ENCODE measurements at regions not wholly inside any gene's neighbourhood (a gene's known extent, or its start where the extent isn't known, plus 50 kb on each side); places are given as distances from the start of the nearest gene placed in this dataset.

GRCh38 chr1:59115865-59116264 is 181.0 kb upstream of the FGGY start:
- DNase-seq (ENCODE audit: extremely low read depth in 1 of 4, low spot score in 3 of 4) (no peak), ATAC-seq (no peak), FAIRE-seq (no peak)
- no peak overlapping the region for H2AFZ ChIP-seq (ENCODE audit: low read depth, low read length)
- no peaks in the 10 kb centered on the region for H3K36me3 ChIP-seq (ENCODE audit: control insufficient read depth, insufficient read depth, low read length)
- H3K79me2 ChIP-seq (ENCODE audit: control insufficient read depth, insufficient read depth, low read length) = no peaks in the 10 kb centered on the region
- no peak overlapping the region for H3K4me2 ChIP-seq (ENCODE audit: insufficient read depth, low read length)
- H3K9me1 ChIP-seq (ENCODE audit: control insufficient read depth, insufficient read depth, low read length) = no peaks in the 10 kb centered on the region
- H3K4me3 ChIP-seq = no peak overlapping the region
- no peak overlapping the region for H3K9ac ChIP-seq (ENCODE audit: insufficient read depth in 1 of 2, low read depth in 2 of 2, low read length in 2 of 2)
- intact Hi-C loops (cut with micrococcal nuclease) (no loop called here), in situ Hi-C loops (cut with MboI) (no loop called here)
- no peaks in the 10 kb centered on the region for H3K4me1 ChIP-seq (replicated peaks in 1 of 2; ENCODE audit: control insufficient read depth in 2 of 2, insufficient read depth in 2 of 2, low read length in 2 of 2)
- H3K27ac ChIP-seq (ENCODE audit: extremely low read depth, low read depth, low read length) = no peak overlapping the region
- peaks cover 0 to 7% of the 10 kb centered on the region in 2 experiments; a peak in 3 of 5 replicates for H3K27me3 ChIP-seq (ENCODE audit: control insufficient read depth in 2 of 2, insufficient read depth in 2 of 2, low read length in 2 of 2)
- WGBS (ENCODE audit: insufficient coverage, low coverage, missing lambda C conversion rate) = 0% methylated on average over 2 of the region's 2 CpGs
- TF ChIP-seq ZNF212 (CRISPR knock-in tag; IDR thresholded peaks at IDR 0.05) = no peak
- no peak for TF ChIP-seq ZBTB34 (CRISPR knock-in tag; IDR thresholded peaks at IDR 0.05)
- no peak for TF ChIP-seq ESRRA (IDR thresholded peaks at IDR 0.05; ENCODE audit: borderline replicate concordance, low read depth)
- TF ChIP-seq FOXJ2 (tag; IDR thresholded peaks at IDR 0.05) = 0 out of 2 replicates have a peak, but pooled peaks have one; percentile 41
- no TSS peak for BruUV-seq (replicated peaks)
- H3K9me3 ChIP-seq (replicated peaks; ENCODE audit: control insufficient read depth, insufficient read depth, low read depth, low read length) = no peaks in the 10 kb centered on the region
- POLR2A ChIA-PET = no interaction called here
- CTCF ChIA-PET (ENCODE audit: low intra/inter-chr PET ratio) = no interaction called here
- no peaks in the 10 kb centered on the region for H4K20me1 ChIP-seq (replicated peaks; ENCODE audit: control insufficient read depth, insufficient read depth, low read length)

GRCh38 chr1:59116920-59117542 is 179.9 kb upstream of the FGGY start:
- POLR2A ChIA-PET = no interaction called here
- Histone ChIP-seq H3K4me1 (replicated peaks in 1 of 2; ENCODE audit: control insufficient read depth in 2 of 2, insufficient read depth in 2 of 2, low read length in 2 of 2) (no peaks in the 10 kb centered on the region), H3K9ac (ENCODE audit: insufficient read depth in 1 of 2, low read depth in 2 of 2, low read length in 2 of 2) (no peak overlapping the region), H3K27me3 (ENCODE audit: control insufficient read depth in 2 of 2, insufficient read depth in 2 of 2, low read length in 2 of 2) (no peaks in the 10 kb centered on the region; a peak in 2 of 5 replicates), H3K9me1 (ENCODE audit: control insufficient read depth, insufficient read depth, low read length) (no peaks in the 10 kb centered on the region), H2AFZ (ENCODE audit: low read depth, low read length) (no peak overlapping the region), H3K4me3 (no peak overlapping the region), H3K79me2 (ENCODE audit: control insufficient read depth, insufficient read depth, low read length) (no peaks in the 10 kb centered on the region), H3K4me2 (ENCODE audit: insufficient read depth, low read length) (no peak overlapping the region), H3K27ac (ENCODE audit: extremely low read depth, low read depth, low read length) (no peak overlapping the region), H4K20me1 (replicated peaks; ENCODE audit: control insufficient read depth, insufficient read depth, low read length) (no peaks in the 10 kb centered on the region), H3K36me3 (ENCODE audit: control insufficient read depth, insufficient read depth, low read length) (no peaks in the 10 kb centered on the region), H3K9me3 (replicated peaks; ENCODE audit: control insufficient read depth, insufficient read depth, low read depth, low read length) (no peaks in the 10 kb centered on the region)
- BruUV-seq (replicated peaks) = no TSS peak
- intact Hi-C loops (cut with micrococcal nuclease) (no loop called here), in situ Hi-C loops (cut with MboI) (no loop called here)
- 0% methylated on average over 4 of the region's 4 CpGs for WGBS (ENCODE audit: insufficient coverage, low coverage, missing lambda C conversion rate)
- peak in 1 of 4 experiments; percentile 12 for DNase-seq (ENCODE audit: extremely low read depth in 1 of 4, low spot score in 3 of 4)
- CTCF ChIA-PET (ENCODE audit: low intra/inter-chr PET ratio) = no interaction called here
- ATAC-seq = no peak
- no peak for FAIRE-seq
- TF ChIP-seq VEZF1 (CRISPR knock-in tag; IDR thresholded peaks at IDR 0.05) = 0 out of 2 replicates have a peak, but pooled peaks have one; percentile 17
- no peak for TF ChIP-seq PCBP1 (IDR thresholded peaks at IDR 0.05; ENCODE audit: low read depth, low read length, poor library complexity, severe bottlenecking)
